Hematopoietic multipotent progenitor cell treated with erythropoietin and hydrocortisone succinate and interleukin-3 and kit ligand, for 4 days (in vitro differentiated cells): ENCODE measurements at regions not wholly inside any gene's neighbourhood (a gene's known extent, or its start where the extent isn't known, plus 50 kb on each side); places are given as distances from the start of the nearest gene placed in this dataset.
A peak's percentile ranks its signal among the peaks of the same experiment; 100 is the strongest.
"Not testable (repeated sequence)": the region's sequence is repeated elsewhere in the genome, so short reads cannot be mapped to it uniquely, and the experiment has no call there.

Experiments used
- DNase-seq: peaks from one replicate; pipeline ENCODE4 v3.0.0-alpha.2; 2015

- DNase-seq: not testable (repeated sequence)
These were observed 318.4 kb downstream of the ZFHX3 start for GRCh38 chr16:72729552-72729951.

GRCh38 chr16:72728516-72728915 lies 319.4 kb downstream of the ZFHX3 start:
- no peak for DNase-seq

- DNase-seq: no peak
These were observed 320.4 kb downstream of the ZFHX3 start for GRCh38 chr16:72727565-72727964.

GRCh38 chr16:72725643-72726042 lies 322.3 kb downstream of the ZFHX3 start:
- DNase-seq: no peak

- DNase-seq: no peak
These were observed 324.1 kb downstream of the ZFHX3 start for GRCh38 chr16:72723781-72724180.

- no peak for DNase-seq
These were observed 325.4 kb downstream of the ZFHX3 start for GRCh38 chr16:72722552-72722951.

GRCh38 chr16:72721981-72722380 lies 325.9 kb downstream of the ZFHX3 start:
- no peak for DNase-seq

GRCh38 chr16:72715267-72715666 lies 332.7 kb downstream of the ZFHX3 start:
- no peak for DNase-seq

- no peak for DNase-seq
These were observed 336.1 kb downstream of the ZFHX3 start for GRCh38 chr16:72711823-72712222.

GRCh38 chr16:72705801-72706200 lies 342.1 kb downstream of the ZFHX3 start:
- DNase-seq: no peak

GRCh38 chr16:72704746-72705372 lies 343.1 kb downstream of the ZFHX3 start:
- no peak for DNase-seq

GRCh38 chr16:72689851-72690250 lies 358.1 kb downstream of the ZFHX3 start:
- DNase-seq: no peak

- no peak for DNase-seq
These were observed 367.2 kb downstream of the ZFHX3 start for GRCh38 chr16:72680732-72681131.

GRCh38 chr16:72679856-72680255 lies 368.1 kb downstream of the ZFHX3 start:
- DNase-seq: no peak

GRCh38 chr16:72677662-72678447 lies 370.1 kb downstream of the ZFHX3 start:
- no peak for DNase-seq

GRCh38 chr16:72673118-72673517 lies 374.8 kb downstream of the ZFHX3 start:
- DNase-seq: peak; percentile 47

- DNase-seq: peak; percentile 44
These were observed 381.7 kb downstream of the ZFHX3 start for GRCh38 chr16:72666267-72666666.

GRCh38 chr16:72665701-72666100 lies 382.2 kb downstream of the ZFHX3 start:
- DNase-seq: peak; percentile 48

GRCh38 chr16:72664509-72665408 lies 383.2 kb downstream of the ZFHX3 start:
- peak; percentile 99 for DNase-seq

GRCh38 chr16:72664056-72664508 lies 383.8 kb downstream of the ZFHX3 start:
- DNase-seq: no peak

GRCh38 chr16:72658888-72659717 lies 388.8 kb downstream of the ZFHX3 start:
- DNase-seq: no peak

- no peak for DNase-seq
These were observed 390.1 kb downstream of the ZFHX3 start for GRCh38 chr16:72657791-72658190.
